HepG2 (cell line): ENCODE measurements at regions not wholly inside any gene's neighbourhood (a gene's known extent, or its start where the extent isn't known, plus 50 kb on each side); places are given as distances from the start of the nearest gene placed in this dataset.

Experiments used
- ATAC-seq: fragments of 200-7000 bp; cut with Tn5 transposase; 3 replicates; pipeline ENCODE4 v1.9.1; 2020; ENCODE audit warnings: mild to moderate bottlenecking, moderate library complexity
- BruUV-seq: library from RNA; stranded (reverse); fragments of 400-500 nt; replicated peaks from 2 replicates; lab custom pipeline; 2021; lab: Mats Ljungman, UMichigan
- CTCF ChIA-PET: fragments of 300-600 bp; formaldehyde crosslinking; extraction: SDS; loops from one replicate; lab custom pipeline; 2021; ENCODE audit warnings: low total read pairs, inconsistent platforms, low intra/inter-chr PET ratio; lab: Yijun Ruan, JAX
- POLR2A ChIA-PET: fragments of 350-600 bp; sonication (Branson Sonifier 250); formaldehyde crosslinking; loops from one replicate; lab custom pipeline; 2020; ENCODE audit warnings: antibody characterized with exemption, inconsistent platforms; lab: Yijun Ruan, JAX
- DNase-seq: peaks from one replicate; pipeline ENCODE4 v3.0.0-alpha.2; 2015; ENCODE audit warnings: low spot score
- FAIRE-seq: peaks from 3 replicates; lab custom pipeline; 2011; peaks lifted over from hg19 to GRCh38; lab: Jason Lieb, UNC
- H2AFZ ChIP-seq: one replicate; pipeline ENCODE4 v1.6.1; 2011; ENCODE audit warnings: low read length, inconsistent platforms
- H3K27ac ChIP-seq: fragments of 300-600 bp; 3 replicates; pipeline ENCODE4 v1.8.0; 2011; ENCODE audit warnings: mixed run types, mild to moderate bottlenecking, mixed read lengths, low read length, inconsistent platforms; ENCODE audit not compliant: insufficient read depth; ENCODE audit errors: extremely low read length
- H3K27me3 ChIP-seq, 2 experiments: fragments of 200-600 bp in 1 of 2; 2 replicates in 1 of 2; 3 replicates in 1 of 2; pipeline versions ENCODE4 v1.6.0 to v1.8.0; 2011; ENCODE audit warnings: low read length in 2 of 2, mild to moderate bottlenecking in 2 of 2, moderate library complexity in 2 of 2, inconsistent platforms in 1 of 2; ENCODE audit not compliant: insufficient read depth in 2 of 2, control insufficient read depth in 1 of 2
- H3K36me3 ChIP-seq, 2 experiments: fragments of 200-600 bp in 1 of 2; replicated peaks in 1 of 2; 2 replicates in 1 of 2; 3 replicates in 1 of 2; pipeline versions ENCODE4 v1.5.1 to v1.8.0; 2011; ENCODE audit warnings: low read length in 2 of 2, inconsistent platforms in 1 of 2; ENCODE audit not compliant: insufficient read depth in 2 of 2, control insufficient read depth in 1 of 2
- H3K4me1 ChIP-seq: 2 replicates; pipeline ENCODE4 v1.5.1; 2012; ENCODE audit warnings: low read length, inconsistent platforms; ENCODE audit not compliant: insufficient read depth
- H3K4me2 ChIP-seq: 2 replicates; pipeline ENCODE4 v1.6.0; 2011; ENCODE audit warnings: low read depth, low read length, inconsistent platforms
- H3K4me3 ChIP-seq, 3 experiments: fragments of 200-600 bp in 1 of 3; sonication (generic), shearing (Covaris generic) in 1 of 3; replicated peaks in 1 of 3; 2 replicates each; pipeline ENCODE4 v1.5.1; 2011 to 2016; ENCODE audit warnings: low read length in 3 of 3, inconsistent platforms in 2 of 3, low read depth in 2 of 3, mild to moderate bottlenecking in 2 of 3, control low read depth in 1 of 3, mixed read lengths in 1 of 3; ENCODE audit not compliant: insufficient read depth in 1 of 3
- H3K79me2 ChIP-seq: one replicate; pipeline ENCODE4 v1.6.1; 2011; ENCODE audit warnings: low read length, inconsistent platforms; ENCODE audit not compliant: insufficient read depth
- H3K9ac ChIP-seq: 2 replicates; pipeline ENCODE4 v1.6.0; 2011; ENCODE audit warnings: mild to moderate bottlenecking, low read depth, low read length, inconsistent platforms; ENCODE audit not compliant: insufficient read depth
- H3K9me3 ChIP-seq: 2 replicates; pipeline ENCODE4 v1.5.1; 2012; ENCODE audit warnings: mild to moderate bottlenecking, low read length
- H4K20me1 ChIP-seq: 2 replicates; pipeline ENCODE4 v1.6.0; 2011; ENCODE audit warnings: inconsistent platforms, mild to moderate bottlenecking, low read length, moderate library complexity; ENCODE audit not compliant: insufficient read depth
- DR1 ChIP-seq: sonication (generic); formaldehyde crosslinking; IDR thresholded peaks from 2 replicates; pipeline ENCODE4 v1.8.0; 2021; ENCODE audit warnings: mild to moderate bottlenecking, missing genetic modification reagents, inconsistent platforms
- E2F1 ChIP-seq: sonication (generic); formaldehyde crosslinking; IDR thresholded peaks from 2 replicates; pipeline ENCODE4 v1.5.0; 2020; ENCODE audit warnings: missing genetic modification reagents
- FOXA3 ChIP-seq: IDR thresholded peaks from 2 replicates; pipeline ENCODE4 v1.6.1; 2016; ENCODE audit warnings: missing genetic modification reagents, missing compliant biosample characterization
- MZF1 ChIP-seq: sonication (generic); formaldehyde crosslinking; IDR thresholded peaks from 2 replicates; pipeline ENCODE4 v1.8.1; 2023; ENCODE audit warnings: mild to moderate bottlenecking, missing genetic modification reagents, borderline replicate concordance
- RAD51 ChIP-seq: fragments of 450-650 bp; IDR thresholded peaks from 2 replicates; pipeline ENCODE4 v1.6.1; 2016; ENCODE audit warnings: borderline replicate concordance
- SMARCE1 ChIP-seq: fragments of 450-650 bp; IDR thresholded peaks from 2 replicates; pipeline ENCODE4 v1.6.1; 2017; ENCODE audit warnings: borderline replicate concordance
- ZGPAT ChIP-seq: IDR thresholded peaks from 2 replicates; pipeline ENCODE4 v1.6.1; 2016; ENCODE audit warnings: mild to moderate bottlenecking
- ZZZ3 ChIP-seq: sonication (generic); formaldehyde crosslinking; IDR thresholded peaks from 2 replicates; pipeline ENCODE4 v1.4.0; 2020; ENCODE audit warnings: missing genetic modification reagents, mild to moderate bottlenecking, borderline replicate concordance
- WGBS: methylation state at CpG from one replicate; pipeline ENCODE4 v1.1.6; 2017; ENCODE audit warnings: low lambda C conversion rate; 5-methylcytosine and 5-hydroxymethylcytosine counted together
- in situ Hi-C: cut with HindIII; loops from 2 replicates; pipeline ENCODE4 v1.10.0; 2017; ENCODE audit warnings: low pct_unique_long_range_greater_than_20kb; ENCODE audit not compliant: extremely low pct_ligation_motif_present
- intact Hi-C: fragments of 100-400 bp; cut with micrococcal nuclease; formaldehyde crosslinking; loops from one replicate; pipeline ENCODE4 v1.10.0; 2022; ENCODE audit not compliant: unreplicated experiment

- H3K9ac ChIP-seq = no peak overlapping the region
- FAIRE-seq (no peak), DNase-seq (no peak), ATAC-seq (no peak)
- CTCF ChIA-PET = no interaction called here
- TF ChIP-seq SMARCE1 (no peak), ZGPAT (CRISPR knock-in tag) (no peak), RAD51 (0 out of 2 replicates have a peak, but pooled peaks have one; percentile 6), E2F1 (CRISPR knock-in tag) (no peak), MZF1 (CRISPR knock-in tag) (no peak), DR1 (no peak), ZZZ3 (CRISPR knock-in tag) (no peak), FOXA3 (CRISPR knock-in tag) (no peak)
- no peak overlapping the region for H3K4me2 ChIP-seq
- no peaks in the 10 kb centered on the region for H3K9me3 ChIP-seq
- no peak overlapping the region for H3K27ac ChIP-seq
- H3K36me3 ChIP-seq = no peaks in the 10 kb centered on the region
- H3K79me2 ChIP-seq = no peaks in the 10 kb centered on the region
- in situ Hi-C loops = no loop called here
- H3K4me1 ChIP-seq = no peaks in the 10 kb centered on the region
- no TSS peak for BruUV-seq
- POLR2A ChIA-PET = no interaction called here
- H3K4me3 ChIP-seq = no peak overlapping the region
- H4K20me1 ChIP-seq = no peaks in the 10 kb centered on the region
- intact Hi-C loops = no loop called here
- H2AFZ ChIP-seq = no peak overlapping the region
- H3K27me3 ChIP-seq = no peaks in the 10 kb centered on the region
- 5% methylated on average over 2 of the region's 2 CpGs for WGBS
Observed at GRCh38 chr3:118688396-118688884, 346.2 kb downstream of the IGSF11 start.
